NCI-H82 (cell line): ENCODE measurements at regions not wholly inside any gene's neighbourhood (a gene's known extent, or its start where the extent isn't known, plus 50 kb on each side); places are given as distances from the start of the nearest gene placed in this dataset.

Experiments used
- DNase-seq: peaks from one replicate; lab custom pipeline; 2025; lab: John Stamatoyannopoulos, UW

DNA sequence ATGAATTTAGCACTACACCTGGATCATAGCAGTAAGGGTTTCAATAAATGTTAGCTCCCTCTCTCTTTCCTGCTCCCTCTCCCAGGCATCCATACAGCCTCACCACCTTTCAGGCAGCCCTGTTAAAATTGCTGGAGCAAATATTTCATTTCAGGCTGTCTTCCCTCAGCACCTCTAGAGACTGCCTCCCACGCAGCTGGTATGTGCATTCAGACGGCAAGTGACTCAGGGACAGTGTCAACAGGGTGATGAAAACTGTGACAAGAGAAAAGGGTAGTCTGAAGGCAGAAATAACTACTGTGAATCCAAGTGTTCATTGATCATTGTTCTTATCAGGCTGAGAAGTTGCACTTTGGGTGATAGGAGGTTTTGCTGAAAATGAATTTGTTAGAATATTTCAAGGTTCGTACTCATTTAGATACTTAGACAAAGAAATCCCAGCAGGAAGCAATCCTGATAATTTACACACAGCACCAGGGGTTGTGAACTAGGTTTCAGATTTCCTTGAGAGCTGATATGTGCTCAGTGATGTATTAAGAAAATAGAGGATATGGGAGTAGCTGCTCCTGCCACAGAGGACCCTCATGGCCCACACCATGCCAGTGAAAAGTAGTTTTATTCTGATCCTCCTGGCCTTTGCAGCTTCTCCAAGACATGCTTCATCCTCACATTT, 424.2 kb downstream of the FGF13 start:
- DNase-seq: no peak

DNA sequence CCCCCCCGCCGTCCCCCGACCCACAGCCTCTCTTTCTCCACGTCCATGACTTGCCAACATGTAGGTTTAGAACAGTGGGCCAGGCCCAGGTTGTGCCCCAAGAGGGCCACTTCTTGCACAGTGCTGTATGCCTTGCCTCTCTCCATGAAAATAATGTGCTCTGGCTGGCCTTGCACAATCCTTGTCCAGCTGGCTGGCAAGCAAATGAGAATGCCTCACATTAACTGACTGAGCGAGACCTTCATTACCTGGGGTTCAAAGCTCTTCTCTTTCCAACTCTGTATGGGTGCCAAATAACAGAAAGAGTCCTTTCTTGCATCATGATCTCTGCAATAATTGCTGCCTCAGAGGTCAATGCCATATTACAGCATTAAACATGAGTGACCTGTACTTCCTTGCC, 416.6 kb downstream of the FGF13 start:
- no peak for DNase-seq

DNA sequence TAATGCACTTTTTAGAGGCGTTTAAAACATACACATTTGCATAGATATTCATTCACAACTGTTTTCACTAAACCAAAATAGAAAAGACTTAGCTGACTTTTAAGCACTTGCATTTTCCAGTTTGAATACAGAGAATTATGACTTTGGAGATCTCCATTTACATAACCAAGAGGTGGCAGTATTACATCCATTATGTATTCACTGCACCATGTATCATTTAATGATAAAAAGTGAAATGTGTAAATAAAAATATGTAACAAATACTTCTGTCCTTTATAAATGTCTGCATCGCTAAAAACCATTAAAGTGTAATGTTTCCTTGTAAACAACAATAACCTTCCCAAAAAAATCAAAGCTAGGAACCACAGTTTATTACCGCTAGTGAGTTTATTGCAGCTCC, 413.2 kb downstream of the FGF13 start:
- peak; percentile 6 for DNase-seq

DNA sequence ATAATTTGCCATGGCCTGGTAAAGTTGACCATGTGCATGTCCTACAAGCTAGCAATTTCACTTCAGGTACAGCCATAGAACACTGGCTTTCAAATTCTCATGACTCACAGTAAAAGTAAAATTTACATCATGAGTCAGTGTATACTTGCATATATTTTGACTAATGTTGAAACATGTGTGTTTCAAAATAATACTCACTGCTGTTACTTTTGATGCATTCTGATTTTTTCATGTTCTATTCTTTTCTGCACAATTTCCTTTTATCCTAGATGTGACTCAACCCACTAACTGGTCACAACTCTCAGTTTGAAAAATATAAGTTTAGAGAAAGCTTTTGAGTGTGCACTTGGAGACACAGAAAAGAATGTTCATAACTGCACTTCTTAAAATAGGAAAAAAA, 365.7 kb downstream of the FGF13 start:
- no peak for DNase-seq

DNA sequence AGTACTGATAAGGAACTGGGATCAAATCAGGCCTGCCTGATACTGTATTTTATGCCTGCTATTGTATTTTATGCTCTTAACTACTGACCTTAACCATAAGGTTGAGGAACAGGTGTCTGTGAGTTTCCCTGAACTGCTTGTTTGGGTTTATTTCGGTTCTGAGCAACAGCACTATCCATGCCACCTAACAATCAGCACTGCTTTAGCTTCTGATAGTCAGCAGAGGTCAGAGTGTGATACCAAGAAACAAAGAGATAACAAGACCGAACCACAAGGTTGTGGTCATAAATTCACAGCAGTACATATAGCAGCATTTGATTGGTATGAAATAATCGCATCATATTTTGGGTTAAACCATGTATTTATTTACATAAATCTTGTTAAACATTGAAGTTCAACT, 362.2 kb downstream of the FGF13 start:
- no peak for DNase-seq

DNA sequence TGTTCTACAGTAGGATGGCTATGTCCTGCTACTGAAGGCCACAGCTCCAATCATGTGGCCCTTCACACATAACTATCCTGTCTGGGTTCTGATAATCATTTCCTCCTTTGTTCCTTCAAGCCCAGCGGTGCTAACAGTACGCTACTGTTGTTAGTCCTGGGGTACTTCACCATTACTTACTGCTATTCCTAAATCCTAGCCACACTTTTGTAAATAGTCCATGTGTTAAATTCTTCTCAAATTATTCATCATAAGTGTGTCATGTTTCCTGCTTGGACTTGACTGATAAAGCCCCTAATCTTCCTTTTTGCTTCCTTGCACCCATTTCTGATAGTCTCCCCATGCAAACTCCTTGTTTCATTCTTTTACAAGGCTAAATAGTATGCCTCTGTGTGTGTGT, 332.6 kb downstream of the FGF13 start:
- no peak for DNase-seq

DNA sequence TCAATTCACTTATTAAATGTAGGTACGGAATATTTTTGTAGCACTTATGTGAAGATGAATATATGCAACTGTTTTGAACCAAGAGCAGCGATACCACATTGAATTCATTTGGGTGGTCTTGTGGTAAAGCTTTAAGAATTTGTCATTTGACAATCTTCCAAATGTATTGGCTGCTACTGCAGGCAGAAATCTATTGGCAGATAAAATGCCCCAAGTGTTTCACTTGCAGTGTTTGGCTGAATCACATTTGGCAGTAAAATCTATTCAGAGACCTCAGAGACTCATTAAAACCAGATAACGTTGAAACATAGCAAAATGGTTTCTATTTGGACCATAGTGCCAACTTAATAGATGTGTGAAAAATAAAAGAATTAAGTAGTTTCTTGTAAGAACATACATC, 303.4 kb downstream of the FGF13 start:
- DNase-seq: no peak

DNA sequence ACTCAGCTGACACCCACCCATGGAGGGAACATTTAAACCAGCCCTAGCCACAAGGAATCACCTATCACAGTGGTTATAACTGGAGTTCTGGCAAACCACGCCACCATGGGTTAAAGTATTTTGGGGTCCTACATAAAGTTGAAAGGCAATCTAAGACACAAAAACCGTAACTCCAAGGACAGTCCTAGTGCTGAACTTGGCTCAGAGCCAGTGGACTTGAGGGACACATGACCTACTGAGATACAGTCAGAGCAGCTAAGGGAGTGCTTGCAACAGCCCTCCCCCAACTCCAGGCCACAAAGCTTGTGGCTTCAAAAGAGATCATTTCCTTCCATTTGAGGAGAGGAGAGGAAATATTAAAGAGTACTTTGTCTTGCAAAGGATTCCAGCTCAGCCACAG, 300.5 kb downstream of the FGF13 start:
- DNase-seq: no peak
